HUES6 (cell line): ENCODE measurements at regions not wholly inside any gene's neighbourhood (a gene's known extent, or its start where the extent isn't known, plus 50 kb on each side); places are given as distances from the start of the nearest gene placed in this dataset.

ENCODE experiments used
- H3K27ac ChIP-seq: 2 replicates; pipeline ENCODE4 v1.7.0; 2013; ENCODE audit warnings: low read depth, mild to moderate bottlenecking, low read length, inconsistent platforms
- H3K27me3 ChIP-seq: 2 replicates; pipeline ENCODE4 v1.6.1; 2013; ENCODE audit warnings: low read length; ENCODE audit not compliant: control insufficient read depth, insufficient read depth
- H3K36me3 ChIP-seq: 2 replicates; pipeline ENCODE4 v1.6.1; 2013; ENCODE audit warnings: low read length; ENCODE audit not compliant: control insufficient read depth, insufficient read depth
- H3K4me1 ChIP-seq: 2 replicates; pipeline ENCODE4 v1.6.1; 2013; ENCODE audit warnings: low read length; ENCODE audit not compliant: control insufficient read depth, insufficient read depth
- H3K4me3 ChIP-seq: 2 replicates; pipeline ENCODE4 v1.5.1; 2013; ENCODE audit warnings: low read depth, low read length
- H3K9ac ChIP-seq: one replicate; pipeline ENCODE4 v1.6.1; 2013; ENCODE audit warnings: mild to moderate bottlenecking, low read length
- H3K9me3 ChIP-seq: 2 replicates; pipeline ENCODE4 v1.6.1; 2013; ENCODE audit warnings: low read depth, low read length; ENCODE audit not compliant: control insufficient read depth, insufficient read depth

GRCh38 chr9:129273136-129273895 is 95.3 kb upstream of the IER5L start:
- H3K4me1 ChIP-seq = peaks cover 29% of the 10 kb centered on the region
- H3K27me3 ChIP-seq = no peaks in the 10 kb centered on the region
- H3K27ac ChIP-seq = no peak overlapping the region
- H3K9me3 ChIP-seq = no peaks in the 10 kb centered on the region
- H3K9ac ChIP-seq = no peak overlapping the region
- H3K36me3 ChIP-seq = no peaks in the 10 kb centered on the region
- H3K4me3 ChIP-seq = no peak overlapping the region

GRCh38 chr9:129272348-129273025 is 94.4 kb upstream of the IER5L start:
- Histone ChIP-seq H3K27me3 (no peaks in the 10 kb centered on the region), H3K27ac (no peak overlapping the region), H3K36me3 (no peaks in the 10 kb centered on the region), H3K9ac (no peak overlapping the region), H3K4me3 (no peak overlapping the region), H3K4me1 (peaks cover 24% of the 10 kb centered on the region), H3K9me3 (no peaks in the 10 kb centered on the region)

GRCh38 chr9:129270903-129271431 is 92.9 kb upstream of the IER5L start:
- Histone ChIP-seq H3K9me3 (no peaks in the 10 kb centered on the region), H3K4me3 (no peak overlapping the region), H3K4me1 (peaks cover 10% of the 10 kb centered on the region), H3K27ac (no peak overlapping the region), H3K9ac (no peak overlapping the region), H3K36me3 (no peaks in the 10 kb centered on the region), H3K27me3 (no peaks in the 10 kb centered on the region)

GRCh38 chr9:129270205-129270604 is 92.1 kb upstream of the IER5L start:
- H3K27ac ChIP-seq = no peak overlapping the region
- peaks cover 2% of the 10 kb centered on the region; the same call in 1 of the 2 replicates for H3K4me1 ChIP-seq
- H3K4me3 ChIP-seq = no peak overlapping the region
- H3K27me3 ChIP-seq = no peaks in the 10 kb centered on the region
- H3K36me3 ChIP-seq = no peaks in the 10 kb centered on the region
- no peaks in the 10 kb centered on the region for H3K9me3 ChIP-seq
- H3K9ac ChIP-seq = no peak overlapping the region

GRCh38 chr9:129267141-129267540 is 89.1 kb upstream of the IER5L start:
- no peaks in the 10 kb centered on the region for H3K27me3 ChIP-seq
- no peaks in the 10 kb centered on the region for H3K9me3 ChIP-seq
- H3K4me1 ChIP-seq = peaks cover 4% of the 10 kb centered on the region; the same call in 1 of the 2 replicates
- no peak overlapping the region for H3K4me3 ChIP-seq
- H3K27ac ChIP-seq = no peak overlapping the region
- H3K36me3 ChIP-seq = no peaks in the 10 kb centered on the region
- H3K9ac ChIP-seq = no peak overlapping the region

- no peaks in the 10 kb centered on the region for H3K27me3 ChIP-seq
- H3K36me3 ChIP-seq = no peaks in the 10 kb centered on the region
- no peaks in the 10 kb centered on the region for H3K9me3 ChIP-seq
- H3K27ac ChIP-seq = no peak overlapping the region
- H3K4me1 ChIP-seq = peaks cover 10% of the 10 kb centered on the region; the same call in 1 of the 2 replicates
- no peak overlapping the region for H3K4me3 ChIP-seq
- H3K9ac ChIP-seq = no peak overlapping the region
These were observed 88.5 kb upstream of the IER5L start for GRCh38 chr9:129266536-129266935.

- peaks cover 11% of the 10 kb centered on the region for H3K27me3 ChIP-seq
- no peak overlapping the region for H3K4me3 ChIP-seq
- H3K27ac ChIP-seq = no peak overlapping the region
- peaks cover 12% of the 10 kb centered on the region; the same call in 1 of the 2 replicates for H3K4me1 ChIP-seq
- H3K36me3 ChIP-seq = no peaks in the 10 kb centered on the region
- H3K9ac ChIP-seq = no peak overlapping the region
- no peaks in the 10 kb centered on the region for H3K9me3 ChIP-seq
These were observed 86.3 kb upstream of the IER5L start for GRCh38 chr9:129264388-129264787.

- H3K4me1 ChIP-seq = peaks cover 15% of the 10 kb centered on the region
- H3K9me3 ChIP-seq = no peaks in the 10 kb centered on the region
- H3K9ac ChIP-seq = no peak overlapping the region
- no peak overlapping the region for H3K4me3 ChIP-seq
- no peak overlapping the region for H3K27ac ChIP-seq
- no peaks in the 10 kb centered on the region for H3K36me3 ChIP-seq
- peaks cover 17% of the 10 kb centered on the region for H3K27me3 ChIP-seq
These were observed 85.8 kb upstream of the IER5L start for GRCh38 chr9:129263836-129264235.

- peaks cover 22% of the 10 kb centered on the region for H3K4me1 ChIP-seq
- no peaks in the 10 kb centered on the region for H3K36me3 ChIP-seq
- peaks cover 30% of the 10 kb centered on the region for H3K27me3 ChIP-seq
- H3K27ac ChIP-seq = no peak overlapping the region
- H3K9me3 ChIP-seq = no peaks in the 10 kb centered on the region
- no peak overlapping the region for H3K4me3 ChIP-seq
- H3K9ac ChIP-seq = no peak overlapping the region
These were observed 84.2 kb upstream of the IER5L start for GRCh38 chr9:129262261-129262660.

- Histone ChIP-seq H3K36me3 (no peaks in the 10 kb centered on the region), H3K27ac (no peak overlapping the region), H3K9me3 (no peaks in the 10 kb centered on the region), H3K27me3 (peaks cover 37% of the 10 kb centered on the region), H3K4me1 (peaks cover 22% of the 10 kb centered on the region), H3K9ac (no peak overlapping the region), H3K4me3 (no peak overlapping the region)
These were observed 81.3 kb upstream of the IER5L start for GRCh38 chr9:129259375-129259774.

- H3K9me3 ChIP-seq = no peaks in the 10 kb centered on the region
- no peaks in the 10 kb centered on the region for H3K36me3 ChIP-seq
- H3K27me3 ChIP-seq = peaks cover 37% of the 10 kb centered on the region
- no peak overlapping the region for H3K27ac ChIP-seq
- no peak overlapping the region for H3K9ac ChIP-seq
- peaks cover 27% of the 10 kb centered on the region for H3K4me1 ChIP-seq
- H3K4me3 ChIP-seq = peak overlapping the region; percentile 34; the same call in 1 of the 2 replicates
These were observed 80.8 kb upstream of the IER5L start for GRCh38 chr9:129258823-129259301.
